GM21529 (cell line): ENCODE measurements at regions not wholly inside any gene's neighbourhood (a gene's known extent, or its start where the extent isn't known, plus 50 kb on each side); places are given as distances from the start of the nearest gene placed in this dataset.

Source experiments
- ATAC-seq: cut with Tn5 transposase; IDR thresholded peaks from one replicate; pipeline ENCODE4 v1.9.1; 2021; ENCODE audit not compliant: unreplicated experiment

DNA sequence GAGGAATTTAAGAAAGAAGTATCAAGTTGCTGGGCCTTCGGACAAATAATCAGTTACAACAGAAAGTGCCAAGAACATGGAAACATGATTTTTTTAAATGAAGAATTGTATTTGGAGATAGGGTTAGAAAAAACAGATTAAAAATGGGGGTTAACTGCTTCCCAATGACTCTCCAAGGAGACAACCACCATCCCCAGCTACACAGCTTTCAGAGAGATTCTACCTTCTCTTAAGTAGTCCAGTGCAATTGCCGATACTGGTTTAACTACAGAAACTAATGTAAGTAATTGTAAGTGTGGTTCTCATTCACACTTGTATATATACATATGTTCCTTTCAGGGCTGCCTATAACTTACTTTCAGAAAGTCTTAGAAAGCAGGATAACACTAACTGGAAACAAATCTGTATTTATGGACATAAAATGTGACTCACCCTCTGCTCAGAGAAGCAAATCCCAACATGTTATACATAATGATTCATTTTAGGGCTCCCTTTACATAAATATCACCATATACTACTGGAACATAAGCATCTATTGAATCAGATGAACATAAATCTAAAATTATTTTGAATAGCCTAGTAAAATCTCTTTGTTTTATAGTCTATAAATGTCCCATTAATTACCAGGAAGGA is 248.9 kb upstream of the UGT8 start:
- no peak for ATAC-seq

DNA sequence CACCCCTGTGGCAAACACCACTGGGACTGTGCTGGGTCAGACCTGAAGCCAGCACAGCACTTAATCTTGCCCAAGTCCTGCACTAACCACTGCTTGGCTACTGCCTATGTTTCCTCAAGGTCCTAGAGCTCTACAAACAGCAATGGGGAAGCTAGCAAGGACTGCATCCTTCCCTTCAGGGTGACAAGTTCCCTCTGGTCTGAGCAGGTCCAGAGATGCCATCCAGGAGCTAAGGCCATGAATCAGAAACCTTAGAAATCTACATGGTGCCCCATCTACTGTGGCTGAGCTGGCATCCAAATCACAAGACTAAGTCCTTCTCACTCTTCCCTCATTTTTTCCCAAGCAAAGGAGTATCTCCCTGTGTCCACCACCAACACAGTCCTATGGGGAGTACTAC is 239.7 kb upstream of the UGT8 start:
- ATAC-seq = no peak

DNA sequence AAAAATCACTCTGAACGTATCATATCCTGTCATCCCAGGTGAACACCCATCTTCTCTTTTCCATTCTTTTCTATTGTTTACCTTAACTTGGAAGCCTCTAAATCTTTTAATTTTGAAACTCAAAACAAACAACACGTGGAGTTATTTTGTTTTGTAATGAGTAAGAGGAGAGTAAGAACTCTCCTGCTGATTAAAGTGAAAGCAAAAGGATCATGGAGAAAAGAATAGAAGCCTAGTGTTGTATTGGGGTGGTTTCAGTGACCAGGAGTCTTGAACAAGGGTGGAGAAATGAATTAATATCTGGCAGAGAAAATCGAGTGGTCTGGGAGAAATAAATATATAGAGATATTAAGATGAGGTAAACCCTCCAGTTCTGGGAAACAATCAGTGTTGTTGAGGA is 237.4 kb upstream of the UGT8 start:
- no peak for ATAC-seq

DNA sequence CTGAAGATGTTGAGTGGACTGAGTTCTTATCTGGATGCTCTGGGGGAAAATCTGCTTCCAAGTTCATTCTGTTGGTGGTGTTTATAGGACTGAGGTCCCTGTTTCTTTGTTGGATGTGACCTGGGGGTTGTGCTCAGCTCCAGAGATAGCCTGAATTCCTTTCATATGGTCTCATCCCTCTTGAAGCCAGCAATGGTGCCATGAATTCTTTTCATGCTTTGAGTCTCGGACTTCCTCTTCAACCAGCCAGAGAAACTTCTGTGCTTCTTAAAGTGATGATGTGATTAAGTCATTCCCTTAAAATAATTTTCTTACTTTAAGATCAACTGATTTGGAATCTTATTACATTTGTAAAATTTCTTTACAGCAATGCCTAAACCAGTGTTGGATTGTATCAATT is 233.8 kb upstream of the UGT8 start:
- no peak for ATAC-seq

DNA sequence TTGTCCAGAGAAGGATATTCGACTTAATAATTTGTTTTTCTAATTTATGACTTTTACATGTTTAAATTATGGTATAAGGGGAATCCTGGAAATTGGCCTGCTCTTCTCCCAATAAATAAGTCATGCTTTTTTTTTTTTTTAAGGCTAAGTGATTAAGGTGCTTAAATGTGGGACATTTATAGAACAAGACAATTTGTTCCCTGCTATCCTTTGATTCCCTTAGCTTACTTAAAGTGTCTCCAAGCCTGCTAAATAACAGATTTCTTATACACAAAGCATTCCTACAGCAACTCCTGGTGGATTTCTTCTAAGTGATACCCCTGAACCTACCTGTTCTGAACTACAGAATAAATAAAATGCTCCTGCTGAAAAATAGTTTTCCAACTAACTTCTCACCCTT is 233.0 kb upstream of the UGT8 start:
- ATAC-seq = no peak

DNA sequence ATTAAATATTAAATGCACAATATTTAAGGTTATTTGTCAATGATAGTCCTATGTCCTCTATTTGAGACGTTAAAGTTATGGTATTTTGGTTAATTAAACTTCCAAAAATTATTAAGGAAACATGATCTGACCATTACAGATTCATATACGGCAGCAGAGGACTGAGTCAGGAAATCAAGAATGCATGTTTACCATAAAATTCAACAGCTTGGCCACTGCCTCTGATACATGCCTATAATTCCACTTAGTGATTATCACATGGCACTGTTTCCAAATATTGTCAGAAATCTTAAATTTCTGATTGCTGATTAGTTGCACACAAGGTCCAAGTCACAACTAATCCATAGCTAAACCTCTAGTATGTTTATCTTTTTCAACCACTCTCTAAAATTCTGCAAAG is 232.2 kb upstream of the UGT8 start:
- ATAC-seq = no peak

DNA sequence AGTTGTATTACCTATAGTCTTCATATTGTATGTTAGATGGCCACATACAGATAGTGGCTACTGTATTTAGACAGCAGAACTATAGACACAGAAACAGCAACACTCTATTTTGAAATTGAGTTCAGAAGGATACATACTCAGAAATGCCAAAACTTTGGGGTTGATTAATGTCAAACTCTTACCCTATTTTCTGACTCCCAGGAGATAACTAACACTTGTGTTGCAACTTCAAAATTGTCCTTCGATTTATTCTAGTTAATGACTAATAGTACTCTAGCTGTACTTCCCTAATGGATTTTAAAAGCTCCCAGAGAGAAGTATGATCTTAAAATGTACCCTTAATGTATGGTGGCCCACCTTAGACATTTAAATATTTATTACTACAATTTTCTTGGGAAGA is 229.9 kb upstream of the UGT8 start:
- ATAC-seq = no peak

DNA sequence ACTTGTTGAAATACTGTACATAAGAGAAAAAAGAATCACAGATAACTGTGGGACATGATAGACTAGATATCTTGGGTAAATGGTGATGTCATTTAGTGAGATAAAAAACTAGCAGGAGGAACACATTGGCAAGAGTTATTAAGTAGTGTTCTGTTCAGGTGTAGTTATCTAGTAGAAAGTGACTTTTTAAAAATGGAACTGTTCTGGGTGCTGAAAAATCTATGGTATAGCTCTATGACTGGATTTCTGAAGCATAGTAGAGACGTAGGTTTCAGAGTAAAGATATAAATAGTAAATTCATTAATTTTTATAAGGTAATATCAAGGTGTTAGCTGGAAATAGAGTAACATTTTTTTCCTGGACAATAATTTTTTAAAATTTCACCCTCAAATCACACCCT is 225.1 kb upstream of the UGT8 start:
- ATAC-seq = no peak

DNA sequence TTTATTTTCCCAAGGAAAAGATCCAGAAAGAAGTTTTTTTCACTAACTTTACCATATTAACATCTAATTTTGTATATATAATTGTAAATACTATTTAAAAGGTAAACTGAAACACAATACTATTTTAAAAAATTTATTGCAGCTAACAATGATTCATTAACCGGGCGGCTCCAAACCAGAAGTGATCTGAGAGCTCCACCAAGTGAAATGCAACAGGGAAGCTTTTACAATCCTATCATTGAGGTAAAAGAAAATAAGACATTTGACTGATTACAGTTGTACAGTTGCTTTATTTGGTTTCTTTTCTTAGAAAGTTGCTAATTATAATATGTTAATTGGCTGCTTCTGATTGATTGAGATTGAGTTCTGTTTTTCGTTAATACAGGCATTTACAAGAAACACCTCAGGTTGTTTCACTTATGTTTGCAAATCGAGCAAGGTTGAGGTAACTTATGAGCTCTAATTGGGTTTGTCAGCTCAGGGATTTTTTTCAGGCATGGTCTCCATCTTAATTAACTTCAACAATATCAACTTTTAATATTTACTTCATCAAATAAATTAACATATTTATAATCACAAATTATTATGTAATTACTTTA is 220.2 kb upstream of the UGT8 start:
- no peak for ATAC-seq

DNA sequence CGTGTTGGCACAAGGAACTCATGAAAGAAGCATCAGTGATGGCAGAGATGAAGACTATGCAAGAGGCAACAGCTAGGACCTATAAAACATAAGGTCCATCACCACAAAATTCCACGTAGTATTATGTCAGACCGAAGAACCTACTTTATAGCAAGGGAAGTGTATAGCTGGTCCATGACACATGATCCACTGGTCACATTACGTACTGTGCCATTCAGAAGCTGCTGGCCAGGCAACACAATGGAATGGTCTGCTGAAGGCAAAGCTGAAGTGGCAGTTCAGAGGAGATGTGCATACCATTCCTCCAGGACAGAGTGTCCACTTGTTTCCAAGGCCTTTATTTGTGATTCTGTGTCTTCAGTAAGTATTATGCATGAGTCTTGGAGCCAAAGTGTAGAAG is 215.5 kb upstream of the UGT8 start:
- ATAC-seq = no peak

DNA sequence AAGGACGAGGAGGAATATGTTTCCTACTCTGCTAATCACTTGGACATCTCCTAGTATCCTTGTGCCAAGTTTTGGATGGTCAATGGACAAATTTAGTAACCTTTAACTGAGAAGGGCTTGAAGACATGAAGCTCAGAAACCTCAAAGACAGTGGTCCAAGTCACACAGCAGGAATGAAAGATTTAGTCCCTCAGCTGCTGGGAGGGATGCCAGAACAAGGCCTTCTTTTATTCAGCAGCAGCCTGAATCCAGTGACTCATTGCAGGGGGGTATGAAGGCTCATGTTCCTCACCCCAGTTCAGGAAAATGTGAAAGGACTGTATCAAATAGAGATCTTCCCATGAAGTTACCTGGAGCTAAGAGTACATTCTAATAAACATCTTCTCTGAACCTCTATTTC is 214.9 kb upstream of the UGT8 start:
- no peak for ATAC-seq

DNA sequence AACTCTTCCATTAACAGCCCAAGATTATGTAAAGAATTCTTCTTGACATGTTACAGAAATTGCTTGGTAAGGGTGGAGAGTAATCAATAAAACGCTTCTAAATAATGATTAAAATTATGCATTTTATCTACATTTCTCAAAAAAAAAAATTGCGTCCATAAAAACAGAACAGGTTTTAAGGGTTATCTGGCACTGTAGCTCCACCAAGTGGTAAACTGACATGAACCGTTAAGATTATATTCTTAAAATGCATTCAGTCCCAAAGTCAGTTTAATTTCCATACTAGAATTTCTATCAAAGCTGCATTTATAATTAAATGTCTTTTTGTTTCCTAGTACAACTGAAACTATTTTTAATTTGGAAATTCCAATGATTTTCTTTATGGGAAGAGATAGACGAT is 214.0 kb upstream of the UGT8 start:
- ATAC-seq = no peak

DNA sequence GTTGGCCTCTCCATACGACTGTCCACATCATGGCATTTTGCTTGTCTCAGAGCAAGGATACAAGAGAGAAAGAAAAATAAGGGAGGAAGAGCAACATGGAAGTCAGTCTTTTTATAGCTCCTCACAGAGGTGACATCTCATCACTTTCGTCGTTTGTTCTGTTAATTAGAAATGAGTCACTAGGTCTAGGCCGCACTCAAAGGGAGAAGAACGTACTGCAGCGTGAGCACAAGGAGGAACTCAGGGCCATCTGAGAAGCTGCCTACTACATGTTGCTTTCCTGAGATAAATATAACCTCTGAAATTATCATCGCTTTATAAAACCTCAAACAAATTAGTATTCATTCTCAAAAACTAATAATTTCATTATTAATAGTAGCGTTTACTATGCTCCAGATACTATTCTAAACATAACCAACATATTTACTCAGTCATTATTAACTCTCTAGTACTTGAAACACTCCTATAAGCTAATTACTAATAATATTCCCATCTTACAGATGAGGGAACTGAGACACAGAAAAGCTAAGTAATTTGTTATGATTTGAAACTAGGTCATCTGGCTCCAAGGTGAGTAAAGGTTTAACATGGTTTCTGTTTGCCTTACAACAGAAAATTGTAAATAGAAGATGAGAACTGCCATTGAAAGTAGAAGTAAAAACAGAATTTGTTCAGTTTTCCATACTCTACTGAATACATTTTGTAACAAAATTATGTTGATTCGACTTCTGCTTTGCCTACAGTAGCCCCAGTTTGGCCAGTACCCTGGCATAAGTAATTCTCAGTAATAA is 213.2 kb upstream of the UGT8 start:
- peak; percentile 51 for ATAC-seq

DNA sequence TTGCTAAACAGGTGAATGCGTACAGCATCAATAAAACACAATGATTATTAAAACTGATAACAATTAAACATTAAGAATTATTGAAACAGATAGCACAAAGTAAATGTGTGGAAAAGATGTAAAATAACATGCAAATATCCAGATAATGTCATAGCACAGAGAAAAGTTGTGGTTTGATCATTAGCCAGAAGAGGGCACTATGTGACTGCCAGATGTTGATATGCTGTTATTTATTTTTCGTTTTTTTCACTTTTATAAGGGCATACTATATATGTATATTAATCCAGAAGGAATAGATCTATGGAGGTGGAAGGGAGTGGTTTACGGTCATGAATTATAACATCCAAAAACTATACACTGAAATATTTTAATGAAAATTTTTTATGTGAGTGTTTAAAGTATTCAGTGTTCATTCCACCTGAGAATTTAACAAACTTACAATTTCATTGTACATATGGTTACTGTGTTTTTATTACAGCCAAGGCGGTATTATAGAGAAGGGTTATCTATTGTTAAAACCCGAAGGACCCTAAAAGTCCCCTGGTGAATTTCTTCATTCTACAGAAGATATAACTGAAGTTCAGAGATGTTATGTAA is 211.9 kb upstream of the UGT8 start:
- ATAC-seq = no peak

DNA sequence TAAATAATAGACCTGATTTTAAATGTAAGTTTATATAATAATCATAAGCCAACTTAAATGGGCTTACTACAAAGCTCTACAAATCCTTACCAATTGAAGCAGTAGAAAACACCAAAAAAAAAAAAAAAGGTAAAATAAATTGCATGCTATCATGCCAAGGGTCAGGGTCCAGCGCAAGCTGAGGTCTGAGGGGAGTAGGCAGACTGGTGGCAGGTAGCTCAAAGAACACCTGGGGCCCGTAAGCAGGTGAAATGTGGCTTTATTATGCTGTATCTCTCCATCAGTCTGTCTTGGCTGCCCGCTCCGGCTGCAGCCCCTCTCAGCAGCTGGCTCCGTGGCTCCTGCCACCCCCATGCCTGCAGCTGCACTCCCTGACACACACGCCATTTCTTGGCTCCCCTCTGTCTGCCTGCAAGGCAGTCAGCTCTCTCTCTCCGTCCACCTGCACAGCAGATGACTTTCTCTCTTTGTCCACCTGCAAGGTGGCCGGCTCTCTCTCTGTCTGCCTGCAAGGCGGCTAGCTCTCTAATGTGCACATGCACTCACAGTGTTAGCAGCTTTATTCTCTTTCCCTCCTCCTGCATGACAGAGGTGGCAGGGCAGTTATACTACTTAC is 209.4 kb upstream of the UGT8 start:
- ATAC-seq = no peak

DNA sequence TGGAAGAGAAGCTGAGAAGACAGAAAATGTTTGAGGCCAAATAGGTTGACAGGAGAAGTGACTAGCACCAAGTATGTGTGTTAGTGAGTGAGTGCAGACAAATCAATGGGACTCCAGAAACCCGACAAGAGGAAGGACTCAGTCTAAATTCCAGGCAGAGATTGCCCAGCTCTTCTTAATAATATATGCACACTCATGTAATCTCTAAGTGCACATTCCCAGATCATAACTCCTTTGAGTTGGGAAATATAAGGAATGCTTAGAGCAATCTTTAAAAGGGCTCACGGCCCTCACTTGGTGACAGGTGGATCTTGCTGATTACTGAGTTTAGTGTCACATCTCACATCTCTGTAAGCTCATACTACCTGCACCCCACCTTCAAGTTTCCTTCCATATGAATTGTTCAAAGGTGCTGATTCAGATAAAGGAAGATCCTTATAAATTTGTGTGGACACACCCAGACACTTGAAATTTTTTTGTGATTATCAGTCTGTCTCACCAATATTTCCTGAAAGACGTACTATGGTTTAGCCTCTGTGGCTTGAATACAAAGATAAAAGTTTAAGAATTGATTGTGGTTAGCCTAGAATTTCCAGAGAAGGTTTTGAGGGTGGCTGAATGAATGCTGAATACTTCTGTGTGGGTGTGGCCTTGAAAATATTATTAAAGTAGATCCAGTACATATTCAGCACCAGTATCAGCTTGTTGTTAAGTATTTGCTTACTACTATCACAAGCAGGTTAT is 205.1 kb upstream of the UGT8 start:
- ATAC-seq = no peak

DNA sequence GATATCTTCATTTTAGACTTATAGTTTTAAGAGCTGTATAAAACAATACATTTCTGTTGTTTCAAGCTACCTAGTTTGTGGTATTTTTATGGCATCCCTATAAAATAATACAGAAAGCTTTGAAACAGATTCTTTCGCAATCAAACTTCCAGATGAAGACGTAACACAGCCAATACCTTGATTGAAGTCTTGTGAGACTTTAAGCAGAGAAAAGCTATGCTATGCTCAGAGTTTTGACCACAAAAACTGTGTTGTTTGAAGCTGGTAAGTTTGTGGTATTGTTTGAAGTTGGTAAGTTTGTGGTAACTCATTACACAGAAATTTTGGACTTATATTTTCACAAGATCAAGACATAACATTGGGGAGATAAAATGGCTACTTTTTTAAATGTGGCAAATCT is 201.8 kb upstream of the UGT8 start:
- ATAC-seq = no peak

DNA sequence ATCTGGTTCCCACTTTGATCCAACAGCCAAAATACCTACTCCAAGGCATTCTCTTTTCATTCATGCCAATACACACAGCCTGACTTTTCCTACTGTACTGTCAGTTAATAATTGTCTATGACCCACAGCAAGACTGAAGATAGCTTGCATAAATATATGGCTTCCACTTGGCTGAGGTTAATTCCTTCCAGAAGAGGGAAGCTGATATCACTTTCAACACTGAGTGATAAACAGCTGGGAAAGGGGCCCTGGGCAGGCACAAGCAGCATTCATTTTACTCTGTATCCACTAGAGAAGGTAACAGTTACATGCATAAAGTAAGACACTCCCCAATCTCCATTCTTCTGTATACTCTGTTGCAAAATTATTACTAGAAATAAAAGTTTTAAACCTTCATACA is 200.2 kb upstream of the UGT8 start:
- no peak for ATAC-seq

DNA sequence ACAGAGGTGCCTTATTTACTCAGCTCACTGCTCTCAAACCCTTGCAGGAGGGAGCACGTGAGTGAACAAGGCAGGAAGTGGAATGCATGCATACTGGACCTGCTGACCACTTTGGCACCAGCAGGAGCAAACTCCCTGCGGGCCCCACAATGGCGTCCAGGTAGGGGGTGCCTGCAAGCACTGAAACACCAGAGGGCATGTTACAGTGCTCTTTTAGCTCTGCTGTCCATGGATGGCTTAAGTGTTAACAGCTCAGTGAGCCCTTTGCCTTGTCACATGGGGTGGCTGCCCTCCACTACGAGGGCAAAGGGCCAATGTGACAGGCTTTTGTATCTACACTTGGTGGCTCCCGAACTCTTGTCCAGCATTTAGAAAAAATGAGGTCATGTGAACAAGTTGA is 199.5 kb upstream of the UGT8 start:
- ATAC-seq = no peak

DNA sequence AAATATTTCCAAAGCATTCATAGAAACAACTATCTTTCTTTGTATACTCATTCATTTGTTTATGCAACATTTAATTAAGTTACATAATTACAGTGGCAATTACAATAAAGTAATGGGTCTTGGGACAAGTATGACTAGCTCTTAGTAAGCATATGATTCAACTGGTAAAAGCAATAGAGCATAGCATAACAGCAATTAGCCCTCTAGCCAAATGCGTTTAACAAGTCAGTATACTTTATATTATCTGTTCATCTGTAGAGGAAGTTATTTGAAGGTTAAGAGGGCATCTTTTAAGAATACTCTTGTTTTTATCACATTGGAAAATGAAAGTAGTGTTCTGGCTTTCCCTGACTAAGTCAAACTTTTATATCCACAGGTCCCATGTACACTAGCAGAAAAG is 198.1 kb upstream of the UGT8 start:
- no peak for ATAC-seq

DNA sequence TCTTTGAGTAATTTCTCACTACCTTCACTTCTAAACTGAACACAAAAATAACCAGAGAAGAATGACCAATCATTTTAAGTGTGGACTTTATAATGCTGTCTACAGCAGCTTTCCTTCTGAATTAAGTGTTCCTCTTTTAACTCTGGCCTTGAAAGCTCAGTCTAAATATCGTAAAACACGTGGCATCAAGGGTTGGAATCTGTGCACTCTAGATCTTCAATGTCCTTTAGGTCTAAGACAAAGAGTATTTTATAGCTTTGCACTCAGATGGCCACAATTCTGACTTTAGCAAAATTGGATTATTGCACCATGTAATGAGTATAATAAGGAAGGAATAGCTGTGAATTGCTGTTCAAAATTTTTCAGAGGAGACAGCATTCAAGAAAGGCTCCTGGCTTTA is 197.1 kb upstream of the UGT8 start:
- no peak for ATAC-seq
